ENCODE measurements at regions not wholly inside any gene's neighbourhood (a gene's known extent, or its start where the extent isn't known, plus 50 kb on each side); places are given as distances from the start of the nearest gene placed in this dataset.
"Not testable (repeated sequence)": the region's sequence is repeated elsewhere in the genome, so short reads cannot be mapped to it uniquely, and the experiment has no call there.

- no peak overlapping the region for H3K27ac Mint-ChIP-seq
- H3K27me3 Mint-ChIP-seq, result peaks cover 5% of the 10 kb centered on the region
- no peak overlapping the region for H3K4me3 Mint-ChIP-seq
- H3K36me3 Mint-ChIP-seq, result no peaks in the 10 kb centered on the region
- no peak for DNase-seq
- CTCF ChIA-PET, result no interaction called here
- no peaks in the 10 kb centered on the region for H3K9me3 Mint-ChIP-seq
- no peaks in the 10 kb centered on the region for H3K4me1 Mint-ChIP-seq
Observed at GRCh38 chr2:47629501-47630460, 59.0 kb upstream of the KCNK12 start.

- Mint-ChIP-seq H3K9me3 (no peaks in the 10 kb centered on the region), H3K36me3 (no peaks in the 10 kb centered on the region), H3K27me3 (peaks cover 9% of the 10 kb centered on the region), H3K27ac (no peak overlapping the region), H3K4me1 (no peaks in the 10 kb centered on the region), H3K4me3 (no peak overlapping the region)
- CTCF ChIA-PET, result interaction anchor here (0.6 kb wide), 1 partner anchor 162 kb away, joined by 3 read pairs; no protein-coding TSS in a partner anchor
- DNase-seq, result no peak
Observed at GRCh38 chr2:47628904-47629303, 58.1 kb upstream of the KCNK12 start.

GRCh38 chr2:47626664-47627063 lies 55.9 kb upstream of the KCNK12 start:
- H3K4me3 Mint-ChIP-seq, result no peak overlapping the region
- no peak overlapping the region for H3K27ac Mint-ChIP-seq
- CTCF ChIA-PET, result no interaction called here
- no peaks in the 10 kb centered on the region for H3K9me3 Mint-ChIP-seq
- no peak for DNase-seq
- H3K27me3 Mint-ChIP-seq, result peaks cover 9% of the 10 kb centered on the region
- no peaks in the 10 kb centered on the region for H3K4me1 Mint-ChIP-seq
- no peaks in the 10 kb centered on the region for H3K36me3 Mint-ChIP-seq

- H3K4me3 Mint-ChIP-seq, H3K9me3 Mint-ChIP-seq, H3K36me3 Mint-ChIP-seq, H3K27ac Mint-ChIP-seq, CTCF ChIA-PET, H3K4me1 Mint-ChIP-seq, H3K27me3 Mint-ChIP-seq, DNase-seq: not testable (repeated sequence)
Observed at GRCh38 chr2:47623140-47623539, 52.4 kb upstream of the KCNK12 start.

GRCh38 chr2:47620770-47621437 lies 50.1 kb upstream of the KCNK12 start:
- DNase-seq, result no peak
- no peaks in the 10 kb centered on the region for H3K36me3 Mint-ChIP-seq
- peaks cover 4% of the 10 kb centered on the region for H3K27me3 Mint-ChIP-seq
- H3K9me3 Mint-ChIP-seq, result no peaks in the 10 kb centered on the region
- no peak overlapping the region for H3K4me3 Mint-ChIP-seq
- H3K4me1 Mint-ChIP-seq, result no peaks in the 10 kb centered on the region
- H3K27ac Mint-ChIP-seq, result no peak overlapping the region
- CTCF ChIA-PET, result no interaction called here

All from activated naive CD4-positive, alpha-beta T cell treated with anti-CD3 and anti-CD28 coated beads, Interleukin-2, amount 10 ng/mL, durations not matched to agents 7 days and 5 days (primary cell).